Suppressor macrophage treated with lipopolysaccharide for 1 hour (primary cell): ENCODE measurements at regions not wholly inside any gene's neighbourhood (a gene's known extent, or its start where the extent isn't known, plus 50 kb on each side); places are given as distances from the start of the nearest gene placed in this dataset.
A peak's percentile ranks its signal among the peaks of the same experiment; 100 is the strongest.
"Not testable (repeated sequence)": the region's sequence is repeated elsewhere in the genome, so short reads cannot be mapped to it uniquely, and the experiment has no call there.

Experiments used
- DNase-seq, 3 donors: peaks; one replicate each; pipeline ENCODE4 v3.0.0-alpha.2; 2020 to 2022

- DNase-seq, result no peak
These were observed 74.1 kb upstream of the CCL21 start for GRCh38 chr9:34783951-34784487.

- no peak for DNase-seq
These were observed 72.4 kb upstream of the CCL21 start for GRCh38 chr9:34782372-34782771.

DNA sequence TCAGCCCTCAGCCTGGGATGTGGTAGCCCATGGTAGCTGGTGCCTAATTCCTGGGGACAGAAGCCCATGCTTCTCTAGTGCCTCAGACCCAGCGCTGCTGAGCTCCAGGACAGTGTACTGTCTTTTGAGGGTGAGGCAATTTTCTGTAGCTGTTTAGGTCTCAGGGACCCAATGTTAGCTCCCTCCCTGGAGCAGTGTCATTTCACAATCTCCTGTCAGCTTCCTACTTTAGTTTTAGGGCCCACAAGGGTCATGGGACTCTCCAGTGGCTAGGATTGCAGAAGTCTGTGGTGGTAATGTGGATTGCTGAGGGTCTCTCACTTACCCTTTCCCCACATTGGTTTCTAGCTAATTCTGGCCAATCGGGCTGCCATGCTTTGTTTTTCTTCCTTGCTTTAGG lies 67.7 kb upstream of the CCL21 start:
- DNase-seq, result peak; percentile 65 to 76 (median 75)

- DNase-seq, result no peak
These were observed 64.0 kb upstream of the CCL21 start for GRCh38 chr9:34773955-34774354.

- DNase-seq, result no peak
These were observed 63.5 kb upstream of the CCL21 start for GRCh38 chr9:34773306-34773910.

GRCh38 chr9:34771007-34771406 lies 61.1 kb upstream of the CCL21 start:
- DNase-seq, result peak; percentile 53 to 83 (median 82)

DNA sequence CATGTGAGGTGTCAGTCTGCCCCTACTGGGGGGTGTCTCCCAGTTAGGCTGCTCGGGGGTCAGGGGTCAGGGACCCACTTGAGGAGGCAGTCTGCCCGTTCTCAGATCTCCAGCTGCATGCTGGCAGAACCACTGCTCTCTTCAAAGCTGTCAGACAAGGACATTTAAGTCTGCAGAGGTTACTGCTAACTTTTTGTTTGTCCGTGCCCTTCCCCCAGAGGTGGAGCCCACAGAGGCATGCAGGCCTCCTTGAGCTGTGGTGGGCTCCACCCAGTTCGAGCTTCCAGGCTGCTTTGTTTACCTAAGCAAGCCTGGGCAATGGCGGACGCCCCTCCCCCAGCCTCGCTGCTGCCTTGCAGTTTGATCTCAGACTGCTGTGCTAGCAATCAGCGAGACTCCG lies 57.2 kb upstream of the CCL21 start:
- DNase-seq, result not testable (repeated sequence)

GRCh38 chr9:34760196-34761040 lies 50.5 kb upstream of the CCL21 start:
- peak; percentile 44 to 75 (median 67) for DNase-seq
